Fibroblast of lung (primary cell): ENCODE measurements at regions not wholly inside any gene's neighbourhood (a gene's known extent, or its start where the extent isn't known, plus 50 kb on each side); places are given as distances from the start of the nearest gene placed in this dataset.

Experiments used
- DNase-seq, 2 donors: peaks; one replicate each; pipeline versions ENCODE4 v3.0.0 to v3.0.0-alpha.2; 2010; ENCODE audit warnings: low read depth in 2 of 2
- H2AFZ ChIP-seq: 2 replicates; pipeline ENCODE4 v1.5.1; 2012; ENCODE audit warnings: low read length, control low read depth, inconsistent platforms
- H3K27ac ChIP-seq: 2 replicates; pipeline ENCODE4 v1.5.1; 2011; ENCODE audit warnings: low read length, control low read depth; ENCODE audit not compliant: insufficient read depth
- H3K27me3 ChIP-seq: 2 replicates; pipeline ENCODE4 v1.5.1; 2011; ENCODE audit warnings: mild to moderate bottlenecking, low read length; ENCODE audit not compliant: control insufficient read depth, insufficient read depth
- H3K36me3 ChIP-seq: 2 replicates; pipeline ENCODE4 v1.5.1; 2011; ENCODE audit warnings: low read length; ENCODE audit not compliant: control insufficient read depth, insufficient read depth
- H3K4me1 ChIP-seq: 2 replicates; pipeline ENCODE4 v1.5.1; 2011; ENCODE audit warnings: low read length; ENCODE audit not compliant: control insufficient read depth, insufficient read depth; ENCODE audit errors: extremely low read depth
- H3K4me2 ChIP-seq: 2 replicates; pipeline ENCODE4 v1.5.1; 2011; ENCODE audit warnings: low read length, control low read depth; ENCODE audit not compliant: insufficient read depth; ENCODE audit errors: extremely low read depth
- H3K4me3 ChIP-seq, 4 experiments: fragments of 200-600 bp in 1 of 4; sonication (generic) in 1 of 4; replicated peaks in 1 of 4; 2 replicates each; pipeline ENCODE4 v1.5.1; 2011 to 2016; ENCODE audit warnings: low read length in 4 of 4, low read depth in 3 of 4, mild to moderate bottlenecking in 3 of 4, control low read depth in 2 of 4, inconsistent platforms in 1 of 4, mixed read lengths in 1 of 4; ENCODE audit not compliant: insufficient read depth in 1 of 4; ENCODE audit errors: control extremely low read depth in 1 of 4
- H3K79me2 ChIP-seq: 2 replicates; pipeline ENCODE4 v1.5.1; 2012; ENCODE audit warnings: mild to moderate bottlenecking, low read length, inconsistent platforms; ENCODE audit not compliant: control insufficient read depth, insufficient read depth
- H3K9ac ChIP-seq: 2 replicates; pipeline ENCODE4 v1.5.1; 2011; ENCODE audit warnings: mild to moderate bottlenecking, low read length, control low read depth; ENCODE audit not compliant: insufficient read depth
- H3K9me3 ChIP-seq: 2 replicates; pipeline ENCODE4 v1.5.1; 2012; ENCODE audit warnings: low read depth, low read length; ENCODE audit not compliant: control insufficient read depth, insufficient read depth
- H4K20me1 ChIP-seq: 2 replicates; pipeline ENCODE4 v1.5.1; 2011; ENCODE audit warnings: low read length; ENCODE audit not compliant: control insufficient read depth, insufficient read depth; ENCODE audit errors: extremely low read depth
- EZH2 ChIP-seq: IDR thresholded peaks from 2 replicates; pipeline ENCODE4 v1.5.1; 2012; ENCODE audit warnings: low read length, control low read depth, mild to moderate bottlenecking; ENCODE audit errors: missing control alignments
- TF ChIP-seq, protein P1 (sequence below), 2 donors: IDR thresholded peaks in 1 of 2; conservative IDR thresholded peaks in 1 of 2; 1 replicate in 1 of 2; 2 replicates in 1 of 2; pipeline ENCODE4 v1.5.1; 2011 to 2012; ENCODE audit warnings: low read length in 2 of 2, control low read depth in 1 of 2, inconsistent platforms in 1 of 2, low read depth in 1 of 2, mild to moderate bottlenecking in 1 of 2

DNA sequence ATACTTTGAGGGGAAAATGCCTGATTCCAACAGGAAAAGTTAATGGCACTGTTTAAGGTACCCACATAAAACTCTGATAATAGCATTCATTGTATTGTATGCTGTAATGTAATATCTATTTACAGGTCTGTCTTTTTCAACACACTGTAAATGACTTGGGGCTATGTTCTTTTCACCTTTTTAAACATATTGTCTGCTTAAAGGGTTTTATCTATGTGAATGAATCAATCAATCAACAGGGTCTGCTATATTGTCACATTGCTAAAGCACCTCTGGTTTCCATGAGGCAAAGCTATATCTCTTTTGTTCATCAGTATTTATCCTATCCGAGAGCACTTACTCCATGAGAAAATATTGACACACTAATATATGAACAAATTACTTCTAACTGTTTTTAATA is 288.0 kb downstream of the SLC6A15 start:
- H3K4me2 ChIP-seq, result no peak overlapping the region
- TF ChIP-seq, protein P1, sequence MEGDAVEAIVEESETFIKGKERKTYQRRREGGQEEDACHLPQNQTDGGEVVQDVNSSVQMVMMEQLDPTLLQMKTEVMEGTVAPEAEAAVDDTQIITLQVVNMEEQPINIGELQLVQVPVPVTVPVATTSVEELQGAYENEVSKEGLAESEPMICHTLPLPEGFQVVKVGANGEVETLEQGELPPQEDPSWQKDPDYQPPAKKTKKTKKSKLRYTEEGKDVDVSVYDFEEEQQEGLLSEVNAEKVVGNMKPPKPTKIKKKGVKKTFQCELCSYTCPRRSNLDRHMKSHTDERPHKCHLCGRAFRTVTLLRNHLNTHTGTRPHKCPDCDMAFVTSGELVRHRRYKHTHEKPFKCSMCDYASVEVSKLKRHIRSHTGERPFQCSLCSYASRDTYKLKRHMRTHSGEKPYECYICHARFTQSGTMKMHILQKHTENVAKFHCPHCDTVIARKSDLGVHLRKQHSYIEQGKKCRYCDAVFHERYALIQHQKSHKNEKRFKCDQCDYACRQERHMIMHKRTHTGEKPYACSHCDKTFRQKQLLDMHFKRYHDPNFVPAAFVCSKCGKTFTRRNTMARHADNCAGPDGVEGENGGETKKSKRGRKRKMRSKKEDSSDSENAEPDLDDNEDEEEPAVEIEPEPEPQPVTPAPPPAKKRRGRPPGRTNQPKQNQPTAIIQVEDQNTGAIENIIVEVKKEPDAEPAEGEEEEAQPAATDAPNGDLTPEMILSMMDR (conservative IDR thresholded peaks at IDR 0.05 in 1 of 2, IDR thresholded peaks at IDR 0.05 in 1 of 2; ENCODE audit: low read depth in 1 of 2, low read length in 2 of 2), result no peak
- TF ChIP-seq EZH2, result no peak
- no peak overlapping the region for H3K4me3 ChIP-seq
- no peak overlapping the region for H3K9ac ChIP-seq
- no peaks in the 10 kb centered on the region for H3K4me1 ChIP-seq
- no peaks in the 10 kb centered on the region for H4K20me1 ChIP-seq
- no peaks in the 10 kb centered on the region for H3K9me3 ChIP-seq
- H3K36me3 ChIP-seq, result no peaks in the 10 kb centered on the region
- H3K27me3 ChIP-seq, result no peaks in the 10 kb centered on the region
- DNase-seq, result no peak
- no peak overlapping the region for H2AFZ ChIP-seq
- no peak overlapping the region for H3K27ac ChIP-seq
- H3K79me2 ChIP-seq, result no peaks in the 10 kb centered on the region

DNA sequence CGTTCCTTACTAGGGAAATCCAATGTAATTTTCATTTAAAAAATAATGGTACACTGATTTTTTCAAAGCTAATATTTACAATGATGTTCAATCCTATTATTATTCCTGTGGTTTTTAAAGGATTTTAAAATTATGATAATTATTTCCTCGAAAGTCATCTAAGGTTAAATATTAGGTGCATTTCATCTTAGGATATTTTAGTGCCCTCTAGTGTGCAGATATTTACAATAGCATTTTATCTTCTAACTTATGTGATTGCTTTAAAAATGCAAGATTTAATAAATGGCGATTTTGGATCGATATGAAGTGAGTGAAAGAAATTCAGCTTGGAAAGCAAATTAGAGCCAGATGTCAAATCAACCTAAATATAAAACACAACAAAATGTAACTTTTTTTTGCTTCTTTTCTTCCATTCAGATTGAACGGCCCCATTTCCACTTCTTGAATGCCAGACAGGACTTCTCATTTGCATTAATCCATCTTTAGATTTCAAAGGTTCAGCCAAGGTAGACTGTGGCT is 293.5 kb downstream of the SLC6A15 start:
- H3K4me2 ChIP-seq, result no peak overlapping the region
- no peaks in the 10 kb centered on the region for H3K4me1 ChIP-seq
- no peak for TF ChIP-seq EZH2
- TF ChIP-seq, protein P1 (conservative IDR thresholded peaks at IDR 0.05 in 1 of 2, IDR thresholded peaks at IDR 0.05 in 1 of 2; ENCODE audit: low read depth in 1 of 2, low read length in 2 of 2), result peak in 1 of 2 donors; percentile 38
- no peaks in the 10 kb centered on the region for H3K27me3 ChIP-seq
- H2AFZ ChIP-seq, result no peak overlapping the region
- no peaks in the 10 kb centered on the region for H3K79me2 ChIP-seq
- no peak overlapping the region for H3K27ac ChIP-seq
- no peak overlapping the region for H3K9ac ChIP-seq
- no peaks in the 10 kb centered on the region for H4K20me1 ChIP-seq
- no peaks in the 10 kb centered on the region for H3K9me3 ChIP-seq
- no peak overlapping the region for H3K4me3 ChIP-seq
- no peaks in the 10 kb centered on the region for H3K36me3 ChIP-seq
- DNase-seq, result peak in 1 of 2 donors; percentile 22

DNA sequence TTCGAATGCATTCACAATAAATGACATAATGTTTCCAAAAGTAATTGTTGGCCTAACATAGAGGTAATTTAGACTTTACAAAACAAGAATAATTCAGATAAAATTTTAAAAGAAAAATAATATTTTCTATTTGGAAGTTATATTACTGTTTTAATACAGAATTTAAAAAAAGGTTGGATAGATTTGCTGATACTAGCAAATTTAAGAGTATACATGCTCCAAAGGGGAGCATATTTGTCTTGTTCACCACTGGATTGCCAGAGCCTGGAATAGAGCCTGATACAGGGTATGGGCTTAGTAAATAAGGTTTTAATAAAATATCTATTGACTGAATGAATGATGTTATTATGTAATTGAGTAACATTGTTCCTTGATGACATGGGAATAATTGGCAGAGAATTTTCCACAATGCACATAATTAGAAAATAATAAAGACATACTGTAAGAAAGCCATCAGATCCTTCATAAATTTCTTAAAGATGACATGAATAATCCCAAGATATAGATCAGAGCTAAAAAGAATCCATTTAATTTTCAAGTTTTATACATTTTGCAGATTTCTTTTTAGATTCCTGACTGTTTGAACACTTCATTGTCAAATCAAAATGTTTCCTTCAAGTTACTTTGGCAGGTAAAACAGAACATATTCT is 305.3 kb downstream of the SLC6A15 start:
- Histone ChIP-seq H3K27ac (no peak overlapping the region), H2AFZ (no peak overlapping the region), H3K4me1 (no peaks in the 10 kb centered on the region), H4K20me1 (no peaks in the 10 kb centered on the region), H3K9ac (no peak overlapping the region), H3K79me2 (no peaks in the 10 kb centered on the region), H3K4me3 (no peak overlapping the region), H3K36me3 (no peaks in the 10 kb centered on the region), H3K4me2 (no peak overlapping the region), H3K9me3 (no peaks in the 10 kb centered on the region), H3K27me3 (no peaks in the 10 kb centered on the region)
- no peak for DNase-seq
- TF ChIP-seq, protein P1 (conservative IDR thresholded peaks at IDR 0.05 in 1 of 2, IDR thresholded peaks at IDR 0.05 in 1 of 2; ENCODE audit: low read depth in 1 of 2, low read length in 2 of 2), result no peak
- no peak for TF ChIP-seq EZH2
